ENCODE measurements at regions not wholly inside any gene's neighbourhood (a gene's known extent, or its start where the extent isn't known, plus 50 kb on each side); places are given as distances from the start of the nearest gene placed in this dataset.
A peak's percentile ranks its signal among the peaks of the same experiment; 100 is the strongest.

DNA sequence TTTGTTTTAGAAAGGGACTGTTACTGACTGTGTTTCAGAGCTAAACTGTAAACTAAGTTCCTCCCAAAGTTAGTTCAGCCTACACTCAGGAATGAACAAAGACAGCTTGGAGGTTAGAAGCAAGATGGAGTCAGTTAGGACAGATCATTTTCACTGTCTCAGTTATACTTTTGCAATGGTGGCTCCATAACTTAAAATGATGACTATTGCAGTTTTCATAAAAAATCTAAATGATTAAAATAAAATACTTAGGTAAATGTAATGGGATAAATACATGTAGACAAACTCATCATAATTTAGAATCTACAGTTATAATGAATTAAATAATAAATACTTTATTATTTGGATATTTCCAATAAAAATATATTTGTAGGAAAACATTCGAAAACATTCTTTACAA is 590.6 kb downstream of the EPHA7 start:
- H3K4me1 ChIP-seq (ENCODE audit: control insufficient read depth, insufficient read depth, low read length), result no peaks in the 10 kb centered on the region
- 100% methylated on average over 1 of the region's 1 CpG for WGBS (ENCODE audit: insufficient coverage, low lambda C conversion rate)
- no peak for DNase-seq
- H3K9me3 ChIP-seq (ENCODE audit: control insufficient read depth, low read depth, low read length), result no peaks in the 10 kb centered on the region
- no peaks in the 10 kb centered on the region for H3K27me3 ChIP-seq (ENCODE audit: control insufficient read depth, insufficient read depth, low read length)
- H3K36me3 ChIP-seq (ENCODE audit: control insufficient read depth, insufficient read depth, low read length), result no peaks in the 10 kb centered on the region
- no peak overlapping the region for H3K27ac ChIP-seq (ENCODE audit: low read length)
- no peak overlapping the region for H3K4me3 ChIP-seq (ENCODE audit: low read length)

DNA sequence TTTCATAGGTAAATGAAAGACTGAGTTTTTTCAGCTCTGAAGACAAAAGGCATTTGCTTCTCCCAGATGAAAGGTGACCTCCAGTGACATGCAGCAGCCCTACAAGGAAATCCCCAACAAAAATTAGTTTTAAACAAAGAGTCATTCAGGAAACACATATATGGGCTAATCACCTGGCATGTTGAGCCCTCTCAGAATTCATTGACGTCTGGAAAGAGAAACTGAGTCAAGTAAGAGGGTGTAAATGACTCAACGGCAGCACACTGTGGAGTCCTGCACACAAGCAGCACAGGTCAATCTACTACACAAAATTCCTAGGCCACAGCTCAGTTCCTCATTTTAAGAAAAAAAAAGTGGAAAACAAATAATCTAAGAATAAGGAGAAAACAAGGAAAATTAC is 592.3 kb downstream of the EPHA7 start:
- Histone ChIP-seq H3K27ac (ENCODE audit: low read length) (no peak overlapping the region), H3K36me3 (ENCODE audit: control insufficient read depth, insufficient read depth, low read length) (no peaks in the 10 kb centered on the region), H3K4me1 (ENCODE audit: control insufficient read depth, insufficient read depth, low read length) (no peaks in the 10 kb centered on the region), H3K27me3 (ENCODE audit: control insufficient read depth, insufficient read depth, low read length) (no peaks in the 10 kb centered on the region), H3K4me3 (ENCODE audit: low read length) (no peak overlapping the region), H3K9me3 (ENCODE audit: control insufficient read depth, low read depth, low read length) (no peaks in the 10 kb centered on the region)
- no peak for DNase-seq
- no CpG with 5 or more reads among the region's 2 CpGs for WGBS (ENCODE audit: insufficient coverage, low lambda C conversion rate)

GRCh38 chr6:92826633-92827032 is 592.7 kb downstream of the EPHA7 start:
- Histone ChIP-seq H3K4me3 (ENCODE audit: low read length) (no peak overlapping the region), H3K4me1 (ENCODE audit: control insufficient read depth, insufficient read depth, low read length) (no peaks in the 10 kb centered on the region), H3K27me3 (ENCODE audit: control insufficient read depth, insufficient read depth, low read length) (no peaks in the 10 kb centered on the region), H3K27ac (ENCODE audit: low read length) (no peak overlapping the region), H3K36me3 (ENCODE audit: control insufficient read depth, insufficient read depth, low read length) (no peaks in the 10 kb centered on the region), H3K9me3 (ENCODE audit: control insufficient read depth, low read depth, low read length) (no peaks in the 10 kb centered on the region)
- 80% methylated on average over 1 of the region's 5 CpGs for WGBS (ENCODE audit: insufficient coverage, low lambda C conversion rate)
- DNase-seq, result no peak

GRCh38 chr6:92822222-92822621 is 597.1 kb downstream of the EPHA7 start:
- no peaks in the 10 kb centered on the region for H3K9me3 ChIP-seq (ENCODE audit: control insufficient read depth, low read depth, low read length)
- no peak overlapping the region for H3K27ac ChIP-seq (ENCODE audit: low read length)
- H3K27me3 ChIP-seq (ENCODE audit: control insufficient read depth, insufficient read depth, low read length), result no peaks in the 10 kb centered on the region
- H3K4me1 ChIP-seq (ENCODE audit: control insufficient read depth, insufficient read depth, low read length), result no peaks in the 10 kb centered on the region
- no peak overlapping the region for H3K4me3 ChIP-seq (ENCODE audit: low read length)
- DNase-seq, result no peak
- H3K36me3 ChIP-seq (ENCODE audit: control insufficient read depth, insufficient read depth, low read length), result no peaks in the 10 kb centered on the region
- 78% methylated on average over 1 of the region's 4 CpGs for WGBS (ENCODE audit: insufficient coverage, low lambda C conversion rate)

- no peak for DNase-seq
- 71% methylated on average over 1 of the region's 6 CpGs for WGBS (ENCODE audit: insufficient coverage, low lambda C conversion rate)
- no peaks in the 10 kb centered on the region for H3K4me1 ChIP-seq (ENCODE audit: control insufficient read depth, insufficient read depth, low read length)
- no peaks in the 10 kb centered on the region for H3K36me3 ChIP-seq (ENCODE audit: control insufficient read depth, insufficient read depth, low read length)
- H3K9me3 ChIP-seq (ENCODE audit: control insufficient read depth, low read depth, low read length), result no peaks in the 10 kb centered on the region
- no peak overlapping the region for H3K27ac ChIP-seq (ENCODE audit: low read length)
- no peaks in the 10 kb centered on the region for H3K27me3 ChIP-seq (ENCODE audit: control insufficient read depth, insufficient read depth, low read length)
- no peak overlapping the region for H3K4me3 ChIP-seq (ENCODE audit: low read length)
These were observed 598.8 kb downstream of the EPHA7 start for GRCh38 chr6:92820601-92821000.

DNA sequence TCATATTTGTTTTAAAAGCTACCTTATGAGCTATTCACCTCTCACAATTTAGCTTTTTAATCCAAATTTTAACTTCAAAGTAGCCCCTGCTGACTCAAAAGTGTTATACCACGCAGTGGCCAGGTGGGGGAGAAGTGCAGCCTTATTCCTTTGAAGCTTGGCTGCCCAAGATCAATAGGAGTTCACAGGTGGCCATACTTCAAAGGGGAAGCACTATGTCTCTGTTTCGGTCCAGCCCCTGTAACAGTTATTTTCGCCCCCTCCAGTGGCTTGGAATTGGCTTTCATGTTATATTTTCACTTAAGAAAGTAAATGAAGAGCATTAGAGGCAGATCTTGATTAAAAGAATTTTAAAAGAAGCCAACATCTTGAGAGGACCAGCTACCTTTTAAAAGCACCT is 608.4 kb downstream of the EPHA7 start:
- H3K4me3 ChIP-seq (ENCODE audit: low read length), result no peak overlapping the region
- no peaks in the 10 kb centered on the region for H3K4me1 ChIP-seq (ENCODE audit: control insufficient read depth, insufficient read depth, low read length)
- WGBS (ENCODE audit: insufficient coverage, low lambda C conversion rate), result no CpG with 5 or more reads among the region's 3 CpGs
- no peaks in the 10 kb centered on the region for H3K9me3 ChIP-seq (ENCODE audit: control insufficient read depth, low read depth, low read length)
- peak in 1 of 2 donors; percentile 4 for DNase-seq
- no peaks in the 10 kb centered on the region for H3K27me3 ChIP-seq (ENCODE audit: control insufficient read depth, insufficient read depth, low read length)
- H3K36me3 ChIP-seq (ENCODE audit: control insufficient read depth, insufficient read depth, low read length), result no peaks in the 10 kb centered on the region
- H3K27ac ChIP-seq (ENCODE audit: low read length), result no peak overlapping the region

DNA sequence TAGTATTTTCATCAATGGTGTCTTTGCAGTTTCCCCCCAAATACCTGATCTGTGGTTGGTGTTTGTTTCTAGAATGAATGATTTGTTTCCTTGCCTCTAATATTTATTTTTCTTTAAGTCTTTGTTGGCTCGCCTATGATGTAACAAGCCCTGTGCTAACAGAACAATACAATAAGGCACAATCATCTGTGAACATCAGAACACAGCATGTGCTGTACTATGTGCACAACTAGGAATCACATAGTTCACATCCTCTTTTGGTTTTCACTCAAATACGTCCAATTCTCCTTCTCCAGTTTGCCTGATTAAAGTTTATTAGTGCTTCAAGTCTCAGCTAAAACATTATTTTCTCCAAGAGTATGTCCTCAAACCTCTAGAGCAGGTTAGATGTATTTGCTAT is 613.1 kb downstream of the EPHA7 start:
- 50% methylated on average over 1 of the region's 2 CpGs for WGBS (ENCODE audit: insufficient coverage, low lambda C conversion rate)
- Histone ChIP-seq H3K27ac (ENCODE audit: low read length) (no peak overlapping the region), H3K4me1 (ENCODE audit: control insufficient read depth, insufficient read depth, low read length) (no peaks in the 10 kb centered on the region), H3K4me3 (ENCODE audit: low read length) (no peak overlapping the region), H3K27me3 (ENCODE audit: control insufficient read depth, insufficient read depth, low read length) (no peaks in the 10 kb centered on the region), H3K9me3 (ENCODE audit: control insufficient read depth, low read depth, low read length) (no peaks in the 10 kb centered on the region), H3K36me3 (ENCODE audit: control insufficient read depth, insufficient read depth, low read length) (no peaks in the 10 kb centered on the region)
- no peak for DNase-seq

DNA sequence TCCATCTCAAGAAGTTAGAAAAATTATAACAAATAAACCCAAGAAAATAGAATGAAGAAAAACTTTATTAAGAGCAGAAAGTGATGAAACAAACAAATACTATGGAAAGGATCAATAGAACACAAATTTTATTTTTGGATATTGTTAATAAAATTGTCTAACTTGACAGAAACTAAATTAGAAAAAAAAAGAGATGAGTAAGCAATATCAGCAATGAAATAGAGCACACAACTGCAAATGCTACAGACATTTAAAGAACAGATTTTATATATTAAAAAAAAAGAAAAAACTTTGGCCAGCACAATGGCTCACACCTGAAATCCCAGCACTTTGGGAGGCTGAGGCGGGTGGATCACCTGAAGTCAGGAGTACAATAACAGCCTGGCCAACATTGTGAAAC is 628.0 kb downstream of the EPHA7 start:
- DNase-seq, result no peak
- Histone ChIP-seq H3K4me1 (ENCODE audit: control insufficient read depth, insufficient read depth, low read length) (no peaks in the 10 kb centered on the region), H3K36me3 (ENCODE audit: control insufficient read depth, insufficient read depth, low read length) (no peaks in the 10 kb centered on the region), H3K4me3 (ENCODE audit: low read length) (no peak overlapping the region), H3K27me3 (ENCODE audit: control insufficient read depth, insufficient read depth, low read length) (no peaks in the 10 kb centered on the region), H3K9me3 (ENCODE audit: control insufficient read depth, low read depth, low read length) (no peaks in the 10 kb centered on the region), H3K27ac (ENCODE audit: low read length) (no peak overlapping the region)
- WGBS (ENCODE audit: insufficient coverage, low lambda C conversion rate), result no CpG with 5 or more reads among the region's 1 CpG

DNA sequence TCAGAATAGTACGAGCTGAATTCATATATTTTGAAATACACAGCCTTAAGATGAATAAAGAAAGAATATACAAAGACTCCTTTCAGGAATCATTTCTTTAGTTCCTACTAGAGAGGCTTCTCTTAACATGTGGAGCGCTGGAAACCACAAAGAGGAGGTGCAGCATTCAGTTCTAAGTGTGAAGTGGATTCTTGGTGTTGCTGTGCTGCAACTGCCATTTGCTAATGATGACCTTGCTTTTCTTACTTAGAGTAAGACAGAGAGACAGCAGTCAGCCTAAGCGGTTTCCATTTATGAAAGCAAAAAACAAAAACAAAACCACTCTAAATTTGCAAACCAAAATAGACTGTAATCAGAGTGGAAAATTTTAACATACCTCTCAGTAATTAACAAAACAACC is 629.0 kb downstream of the EPHA7 start:
- no peak for DNase-seq
- no peak overlapping the region for H3K4me3 ChIP-seq (ENCODE audit: low read length)
- WGBS (ENCODE audit: insufficient coverage, low lambda C conversion rate), result 56% methylated on average over 1 of the region's 3 CpGs

DNA sequence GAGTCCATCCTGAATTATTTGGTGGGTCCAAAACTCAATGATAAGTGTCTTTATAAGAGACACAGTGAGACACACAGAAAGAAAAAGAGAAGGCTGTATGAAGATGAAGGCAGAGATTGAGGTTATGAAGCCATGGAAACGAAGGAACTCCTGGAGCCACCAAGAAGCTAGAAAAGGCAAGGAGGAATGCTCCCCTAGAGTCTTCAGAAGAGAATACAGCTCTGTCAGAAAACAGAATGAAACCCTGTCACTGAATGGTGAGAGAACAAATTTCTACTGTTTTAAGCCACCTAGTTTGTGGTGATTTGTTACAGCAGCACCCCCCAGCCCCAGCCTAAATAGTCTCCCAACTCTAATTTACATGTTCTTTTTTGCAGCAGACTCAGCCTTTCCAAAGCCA is 635.1 kb downstream of the EPHA7 start:
- Histone ChIP-seq H3K27ac (ENCODE audit: low read length) (no peak overlapping the region), H3K9me3 (ENCODE audit: control insufficient read depth, low read depth, low read length) (no peaks in the 10 kb centered on the region), H3K4me3 (ENCODE audit: low read length) (no peak overlapping the region), H3K27me3 (ENCODE audit: control insufficient read depth, insufficient read depth, low read length) (no peaks in the 10 kb centered on the region), H3K36me3 (ENCODE audit: control insufficient read depth, insufficient read depth, low read length) (no peaks in the 10 kb centered on the region), H3K4me1 (ENCODE audit: control insufficient read depth, insufficient read depth, low read length) (no peaks in the 10 kb centered on the region)
- WGBS (ENCODE audit: insufficient coverage, low lambda C conversion rate), result 40% methylated on average over 1 of the region's 1 CpG
- no peak for DNase-seq

More for the DNA sequence above, 629.0 kb downstream of the EPHA7 start:
- Histone ChIP-seq H3K36me3 (ENCODE audit: control insufficient read depth, insufficient read depth, low read length) (no peaks in the 10 kb centered on the region), H3K27me3 (ENCODE audit: control insufficient read depth, insufficient read depth, low read length) (no peaks in the 10 kb centered on the region), H3K9me3 (ENCODE audit: control insufficient read depth, low read depth, low read length) (no peaks in the 10 kb centered on the region), H3K4me1 (ENCODE audit: control insufficient read depth, insufficient read depth, low read length) (no peaks in the 10 kb centered on the region), H3K27ac (ENCODE audit: low read length) (no peak overlapping the region)

DNA sequence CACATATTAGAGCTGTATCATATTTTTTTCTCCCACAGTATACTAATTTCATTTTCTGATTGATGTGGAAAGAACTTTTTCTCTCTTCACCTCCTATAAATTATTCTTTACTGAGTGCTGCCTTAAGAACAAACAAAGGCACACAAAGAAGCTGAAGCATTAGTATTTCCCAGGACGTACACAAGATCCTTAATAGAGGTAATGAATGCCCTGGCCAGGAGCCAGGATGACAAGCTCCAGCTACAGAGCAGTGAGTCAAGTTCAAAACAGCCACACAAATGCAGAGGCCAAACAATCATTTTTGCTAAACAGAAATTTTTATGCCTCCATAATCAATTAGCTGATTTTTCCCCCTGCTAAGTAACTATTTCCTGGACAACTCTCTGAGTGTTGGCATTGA is 639.6 kb downstream of the EPHA7 start:
- Histone ChIP-seq H3K27ac (ENCODE audit: low read length) (no peak overlapping the region), H3K27me3 (ENCODE audit: control insufficient read depth, insufficient read depth, low read length) (no peaks in the 10 kb centered on the region), H3K36me3 (ENCODE audit: control insufficient read depth, insufficient read depth, low read length) (no peaks in the 10 kb centered on the region), H3K4me3 (ENCODE audit: low read length) (no peak overlapping the region), H3K9me3 (ENCODE audit: control insufficient read depth, low read depth, low read length) (no peaks in the 10 kb centered on the region), H3K4me1 (ENCODE audit: control insufficient read depth, insufficient read depth, low read length) (no peaks in the 10 kb centered on the region)
- no CpG with 5 or more reads among the region's 1 CpG for WGBS (ENCODE audit: insufficient coverage, low lambda C conversion rate)
- DNase-seq, result peak in 1 of 2 donors; percentile 6

Measured in large intestine (tissue), 3 donors.